Liver (tissue), 8 donors: ENCODE measurements at regions not wholly inside any gene's neighbourhood (a gene's known extent, or its start where the extent isn't known, plus 50 kb on each side); places are given as distances from the start of the nearest gene placed in this dataset.

ENCODE experiments used
- DNase-seq: peaks from one replicate; pipeline ENCODE4 v3.0.0-alpha.2; 2017; ENCODE audit warnings: low spot score
- H3K27ac ChIP-seq, 2 donors: one replicate each; pipeline ENCODE4 v1.7.0; 2013; ENCODE audit warnings: inconsistent platforms in 2 of 2, low read length in 2 of 2, control low read depth in 1 of 2, low read depth in 1 of 2, mild to moderate bottlenecking in 1 of 2
- H3K27me3 ChIP-seq, 4 donors: one replicate each; pipeline versions ENCODE4 v1.6.1 to v1.7.0; 2013; ENCODE audit warnings: low read length in 3 of 4, inconsistent platforms in 1 of 4, mild to moderate bottlenecking in 1 of 4, moderate library complexity in 1 of 4; ENCODE audit not compliant: control insufficient read depth in 4 of 4, insufficient read depth in 4 of 4
- H3K36me3 ChIP-seq, 4 donors: one replicate each; pipeline versions ENCODE4 v1.6.1 to v1.7.0; 2013; ENCODE audit warnings: low read length in 3 of 4, mild to moderate bottlenecking in 3 of 4, low read depth in 1 of 4, moderate library complexity in 1 of 4; ENCODE audit not compliant: control insufficient read depth in 4 of 4, insufficient read depth in 3 of 4
- H3K4me1 ChIP-seq, 4 donors: one replicate each; pipeline versions ENCODE4 v1.6.1 to v1.7.0; 2013; ENCODE audit warnings: low read length in 3 of 4, mild to moderate bottlenecking in 3 of 4, moderate library complexity in 1 of 4; ENCODE audit not compliant: control insufficient read depth in 4 of 4, insufficient read depth in 4 of 4
- H3K4me3 ChIP-seq, 3 donors: one replicate each; pipeline versions ENCODE4 v1.6.1 to v1.7.0; 2013; ENCODE audit warnings: low read length in 3 of 3, control low read depth in 1 of 3, low read depth in 1 of 3, mild to moderate bottlenecking in 1 of 3
- H3K9ac ChIP-seq, 2 donors: one replicate each; pipeline ENCODE4 v1.7.0; 2013; ENCODE audit warnings: low read length in 2 of 2, mild to moderate bottlenecking in 2 of 2, moderate library complexity in 2 of 2, control low read depth in 1 of 2, low read depth in 1 of 2
- H3K9me3 ChIP-seq, 4 donors: one replicate each; pipeline versions ENCODE4 v1.6.1 to v1.7.0; 2013; ENCODE audit warnings: low read length in 3 of 4; ENCODE audit not compliant: control insufficient read depth in 4 of 4
- EGR1 ChIP-seq, 2 donors: IDR thresholded peaks; 2 replicates each; pipeline ENCODE4 v1.6.1; 2016 to 2018; ENCODE audit warnings: antibody characterized with exemption in 2 of 2, low read depth in 2 of 2
- FOXA1 ChIP-seq: IDR thresholded peaks from 2 replicates; pipeline ENCODE4 v1.6.1; 2016; ENCODE audit warnings: antibody characterized with exemption
- GABPA ChIP-seq, 2 donors: IDR thresholded peaks in 1 of 2; conservative IDR thresholded peaks in 1 of 2; 2 replicates each; pipeline ENCODE4 v1.6.1; 2016; ENCODE audit warnings: antibody characterized with exemption in 2 of 2, mild to moderate bottlenecking in 1 of 2, moderate library complexity in 1 of 2
- HNF4A ChIP-seq, 2 donors: conservative IDR thresholded peaks; 2 replicates each; pipeline ENCODE4 v1.6.1; 2016; ENCODE audit warnings: antibody characterized with exemption in 2 of 2, mild to moderate bottlenecking in 2 of 2
- HNF4G ChIP-seq: IDR thresholded peaks from 2 replicates; pipeline ENCODE4 v1.6.1; 2016; ENCODE audit warnings: antibody characterized with exemption
- JUND ChIP-seq, 2 donors: IDR thresholded peaks; 2 replicates each; pipeline ENCODE4 v1.6.1; 2016; ENCODE audit warnings: antibody characterized with exemption in 2 of 2
- NR2F2 ChIP-seq: IDR thresholded peaks from 2 replicates; pipeline ENCODE4 v1.6.1; 2016; ENCODE audit warnings: antibody characterized with exemption
- RAD21 ChIP-seq, 2 donors: IDR thresholded peaks; 2 replicates each; pipeline ENCODE4 v1.6.1; 2016; ENCODE audit warnings: antibody characterized with exemption in 2 of 2, mild to moderate bottlenecking in 2 of 2
- RXRA ChIP-seq, 2 donors: IDR thresholded peaks; 2 replicates each; pipeline ENCODE4 v1.6.1; 2017 to 2018; ENCODE audit warnings: antibody characterized with exemption in 2 of 2, mild to moderate bottlenecking in 1 of 2
- TAF1 ChIP-seq: conservative IDR thresholded peaks from 2 replicates; pipeline ENCODE4 v1.6.1; 2016; ENCODE audit warnings: antibody characterized with exemption, mild to moderate bottlenecking
- YY1 ChIP-seq: IDR thresholded peaks from 2 replicates; pipeline ENCODE4 v1.6.1; 2016; ENCODE audit warnings: antibody characterized with exemption, mild to moderate bottlenecking
- WGBS: extraction: QIAGEN DNeasy Blood & Tissue Kit; methylation state at CpG from one replicate; pipeline ENCODE4 v1.1.7; 2013; 5-methylcytosine and 5-hydroxymethylcytosine counted together
- TF ChIP-seq, protein P1 (sequence below): IDR thresholded peaks from 2 replicates; pipeline ENCODE4 v1.6.1; 2016; ENCODE audit warnings: antibody characterized with exemption
- TF ChIP-seq, protein P2 (sequence below): IDR thresholded peaks from 2 replicates; pipeline ENCODE4 v1.6.1; 2016; ENCODE audit warnings: antibody characterized with exemption
- TF ChIP-seq, protein P3 (sequence below): IDR thresholded peaks from 2 replicates; pipeline ENCODE4 v1.6.1; 2016; ENCODE audit warnings: antibody characterized with exemption
- TF ChIP-seq, protein P4 (sequence below): IDR thresholded peaks from 2 replicates; pipeline ENCODE4 v1.6.1; 2016; ENCODE audit warnings: antibody characterized with exemption, mild to moderate bottlenecking
- TF ChIP-seq, protein P5 (sequence below): fragments of 150-350 bp; IDR thresholded peaks from 2 replicates; pipeline ENCODE4 v1.5.1; 2017; ENCODE audit warnings: improper control_type of control experiment, low read depth, low read length; ENCODE audit not compliant: missing input control
- donor health status: healthy.
- donor health status: healthy.
- donor health status: healthy.
- donor health status: healthy.
- donor health status: healthy.

DNA sequence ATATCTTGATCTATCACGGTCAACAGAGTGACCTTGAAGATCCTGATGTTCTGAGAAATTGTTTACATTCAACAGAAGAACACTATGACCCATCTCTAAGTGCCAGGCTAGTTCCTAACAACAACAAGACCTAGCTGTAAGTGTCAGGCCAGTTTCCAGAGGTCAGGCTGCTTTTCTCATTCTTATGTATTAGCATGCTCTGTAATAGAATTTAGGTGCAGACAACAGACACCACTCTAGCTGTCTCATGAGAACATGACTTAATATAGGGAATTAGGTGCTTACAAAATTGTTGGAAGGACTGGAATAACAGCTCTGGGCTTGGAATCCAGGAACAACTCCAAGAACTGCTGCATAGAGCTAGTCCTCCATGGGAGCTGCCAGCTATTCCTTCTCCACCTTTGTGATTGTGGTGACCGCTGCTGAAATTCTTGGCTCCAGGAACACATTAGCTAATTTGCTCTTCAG lies 138.7 kb downstream of the SNX18 start:
- TF ChIP-seq, protein P1, sequence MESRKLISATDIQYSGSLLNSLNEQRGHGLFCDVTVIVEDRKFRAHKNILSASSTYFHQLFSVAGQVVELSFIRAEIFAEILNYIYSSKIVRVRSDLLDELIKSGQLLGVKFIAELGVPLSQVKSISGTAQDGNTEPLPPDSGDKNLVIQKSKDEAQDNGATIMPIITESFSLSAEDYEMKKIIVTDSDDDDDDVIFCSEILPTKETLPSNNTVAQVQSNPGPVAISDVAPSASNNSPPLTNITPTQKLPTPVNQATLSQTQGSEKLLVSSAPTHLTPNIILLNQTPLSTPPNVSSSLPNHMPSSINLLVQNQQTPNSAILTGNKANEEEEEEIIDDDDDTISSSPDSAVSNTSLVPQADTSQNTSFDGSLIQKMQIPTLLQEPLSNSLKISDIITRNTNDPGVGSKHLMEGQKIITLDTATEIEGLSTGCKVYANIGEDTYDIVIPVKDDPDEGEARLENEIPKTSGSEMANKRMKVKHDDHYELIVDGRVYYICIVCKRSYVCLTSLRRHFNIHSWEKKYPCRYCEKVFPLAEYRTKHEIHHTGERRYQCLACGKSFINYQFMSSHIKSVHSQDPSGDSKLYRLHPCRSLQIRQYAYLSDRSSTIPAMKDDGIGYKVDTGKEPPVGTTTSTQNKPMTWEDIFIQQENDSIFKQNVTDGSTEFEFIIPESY: no peak
- TF ChIP-seq, protein P2, sequence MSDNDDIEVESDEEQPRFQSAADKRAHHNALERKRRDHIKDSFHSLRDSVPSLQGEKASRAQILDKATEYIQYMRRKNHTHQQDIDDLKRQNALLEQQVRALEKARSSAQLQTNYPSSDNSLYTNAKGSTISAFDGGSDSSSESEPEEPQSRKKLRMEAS: no peak
- no peak for TF ChIP-seq YY1
- TF ChIP-seq FOXA1: no peak
- no peak for TF ChIP-seq RAD21 (IDR thresholded peaks at IDR 0.05)
- no peak for TF ChIP-seq TAF1
- no peak for TF ChIP-seq JUND (IDR thresholded peaks at IDR 0.05)
- TF ChIP-seq EGR1 (IDR thresholded peaks at IDR 0.05; ENCODE audit: low read depth in 2 of 2): no peak
- TF ChIP-seq GABPA (IDR thresholded peaks at IDR 0.05 in 1 of 2, conservative IDR thresholded peaks at IDR 0.05 in 1 of 2): no peak
- no peak for TF ChIP-seq NR2F2
- no peak overlapping the region for H3K27ac ChIP-seq
- no peaks in the 10 kb centered on the region for H3K36me3 ChIP-seq
- no peaks in the 10 kb centered on the region for H3K9me3 ChIP-seq
- no peak for DNase-seq
- WGBS: 73% methylated on average over 2 of the region's 2 CpGs
- no peaks in the 10 kb centered on the region for H3K27me3 ChIP-seq
- no peak overlapping the region for H3K9ac ChIP-seq
- peaks cover 0 to 8% (median 0%) of the 10 kb centered on the region in 4 donors for H3K4me1 ChIP-seq
- H3K4me3 ChIP-seq: no peak overlapping the region

DNA sequence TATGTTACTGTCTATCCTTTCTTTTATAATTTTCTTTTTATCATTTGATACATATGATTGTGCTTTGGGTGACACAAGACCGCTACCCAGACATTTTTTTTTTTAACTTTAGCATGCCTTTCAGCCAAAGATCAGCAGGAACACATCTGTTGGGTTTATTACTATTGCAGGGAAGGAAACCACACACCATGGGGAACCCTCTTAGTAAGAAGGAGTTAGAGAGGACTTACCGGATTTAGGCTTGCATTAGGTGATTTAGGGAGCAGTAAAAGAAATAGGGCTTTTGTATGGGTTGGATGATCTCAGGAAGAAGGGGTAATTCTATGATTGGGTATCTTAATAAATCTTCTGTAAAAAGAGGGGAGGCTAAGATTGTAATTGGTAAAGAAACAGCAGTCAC lies 138.2 kb downstream of the SNX18 start:
- Histone ChIP-seq H3K9me3 (no peaks in the 10 kb centered on the region), H3K9ac (no peak overlapping the region), H3K4me1 (peaks cover 0 to 11% (median 0%) of the 10 kb centered on the region in 4 donors), H3K4me3 (no peak overlapping the region), H3K36me3 (no peaks in the 10 kb centered on the region), H3K27ac (no peak overlapping the region), H3K27me3 (no peaks in the 10 kb centered on the region)
- DNase-seq: no peak
- TF ChIP-seq HNF4A (conservative IDR thresholded peaks at IDR 0.05) (no peak), RAD21 (IDR thresholded peaks at IDR 0.05) (no peak), EGR1 (IDR thresholded peaks at IDR 0.05; ENCODE audit: low read depth in 2 of 2) (no peak), RXRA (IDR thresholded peaks at IDR 0.05) (no peak), YY1 (no peak), NR2F2 (no peak), HNF4G (no peak), JUND (IDR thresholded peaks at IDR 0.05) (no peak), TAF1 (no peak)
- TF ChIP-seq, protein P2: no peak
- TF ChIP-seq, protein P3, sequence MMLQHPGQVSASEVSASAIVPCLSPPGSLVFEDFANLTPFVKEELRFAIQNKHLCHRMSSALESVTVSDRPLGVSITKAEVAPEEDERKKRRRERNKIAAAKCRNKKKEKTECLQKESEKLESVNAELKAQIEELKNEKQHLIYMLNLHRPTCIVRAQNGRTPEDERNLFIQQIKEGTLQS: no peak
- 93% methylated on average over 2 of the region's 2 CpGs for WGBS

DNA sequence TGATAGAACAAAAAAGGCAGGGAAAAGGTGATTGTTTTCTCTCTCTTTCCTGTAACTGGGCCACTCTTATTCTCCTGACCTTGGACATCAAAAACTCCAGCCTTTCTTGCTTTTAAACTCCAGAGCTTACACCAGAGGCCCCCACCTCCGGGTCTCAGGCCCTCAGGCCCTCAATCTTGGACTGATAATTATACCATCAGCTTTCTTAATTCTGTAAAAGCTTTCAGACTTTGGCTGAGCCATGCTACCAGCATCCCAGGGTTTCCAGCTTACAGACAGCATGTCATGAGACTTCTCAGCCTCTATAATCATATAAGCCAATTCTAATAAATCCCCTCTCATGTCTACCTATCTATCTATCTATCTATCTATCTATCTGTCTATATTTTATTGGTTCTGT lies 137.7 kb downstream of the SNX18 start:
- 93% methylated on average over 1 of the region's 1 CpG for WGBS
- H3K9me3 ChIP-seq: no peaks in the 10 kb centered on the region
- no peak for TF ChIP-seq RAD21 (IDR thresholded peaks at IDR 0.05)
- no peak for TF ChIP-seq NR2F2
- no peak for TF ChIP-seq EGR1 (IDR thresholded peaks at IDR 0.05; ENCODE audit: low read depth in 2 of 2)
- TF ChIP-seq, protein P2: no peak
- TF ChIP-seq, protein P3: no peak
- TF ChIP-seq, protein P4, sequence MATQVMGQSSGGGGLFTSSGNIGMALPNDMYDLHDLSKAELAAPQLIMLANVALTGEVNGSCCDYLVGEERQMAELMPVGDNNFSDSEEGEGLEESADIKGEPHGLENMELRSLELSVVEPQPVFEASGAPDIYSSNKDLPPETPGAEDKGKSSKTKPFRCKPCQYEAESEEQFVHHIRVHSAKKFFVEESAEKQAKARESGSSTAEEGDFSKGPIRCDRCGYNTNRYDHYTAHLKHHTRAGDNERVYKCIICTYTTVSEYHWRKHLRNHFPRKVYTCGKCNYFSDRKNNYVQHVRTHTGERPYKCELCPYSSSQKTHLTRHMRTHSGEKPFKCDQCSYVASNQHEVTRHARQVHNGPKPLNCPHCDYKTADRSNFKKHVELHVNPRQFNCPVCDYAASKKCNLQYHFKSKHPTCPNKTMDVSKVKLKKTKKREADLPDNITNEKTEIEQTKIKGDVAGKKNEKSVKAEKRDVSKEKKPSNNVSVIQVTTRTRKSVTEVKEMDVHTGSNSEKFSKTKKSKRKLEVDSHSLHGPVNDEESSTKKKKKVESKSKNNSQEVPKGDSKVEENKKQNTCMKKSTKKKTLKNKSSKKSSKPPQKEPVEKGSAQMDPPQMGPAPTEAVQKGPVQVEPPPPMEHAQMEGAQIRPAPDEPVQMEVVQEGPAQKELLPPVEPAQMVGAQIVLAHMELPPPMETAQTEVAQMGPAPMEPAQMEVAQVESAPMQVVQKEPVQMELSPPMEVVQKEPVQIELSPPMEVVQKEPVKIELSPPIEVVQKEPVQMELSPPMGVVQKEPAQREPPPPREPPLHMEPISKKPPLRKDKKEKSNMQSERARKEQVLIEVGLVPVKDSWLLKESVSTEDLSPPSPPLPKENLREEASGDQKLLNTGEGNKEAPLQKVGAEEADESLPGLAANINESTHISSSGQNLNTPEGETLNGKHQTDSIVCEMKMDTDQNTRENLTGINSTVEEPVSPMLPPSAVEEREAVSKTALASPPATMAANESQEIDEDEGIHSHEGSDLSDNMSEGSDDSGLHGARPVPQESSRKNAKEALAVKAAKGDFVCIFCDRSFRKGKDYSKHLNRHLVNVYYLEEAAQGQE: no peak
- no peak for TF ChIP-seq TAF1
- TF ChIP-seq, protein P5, sequence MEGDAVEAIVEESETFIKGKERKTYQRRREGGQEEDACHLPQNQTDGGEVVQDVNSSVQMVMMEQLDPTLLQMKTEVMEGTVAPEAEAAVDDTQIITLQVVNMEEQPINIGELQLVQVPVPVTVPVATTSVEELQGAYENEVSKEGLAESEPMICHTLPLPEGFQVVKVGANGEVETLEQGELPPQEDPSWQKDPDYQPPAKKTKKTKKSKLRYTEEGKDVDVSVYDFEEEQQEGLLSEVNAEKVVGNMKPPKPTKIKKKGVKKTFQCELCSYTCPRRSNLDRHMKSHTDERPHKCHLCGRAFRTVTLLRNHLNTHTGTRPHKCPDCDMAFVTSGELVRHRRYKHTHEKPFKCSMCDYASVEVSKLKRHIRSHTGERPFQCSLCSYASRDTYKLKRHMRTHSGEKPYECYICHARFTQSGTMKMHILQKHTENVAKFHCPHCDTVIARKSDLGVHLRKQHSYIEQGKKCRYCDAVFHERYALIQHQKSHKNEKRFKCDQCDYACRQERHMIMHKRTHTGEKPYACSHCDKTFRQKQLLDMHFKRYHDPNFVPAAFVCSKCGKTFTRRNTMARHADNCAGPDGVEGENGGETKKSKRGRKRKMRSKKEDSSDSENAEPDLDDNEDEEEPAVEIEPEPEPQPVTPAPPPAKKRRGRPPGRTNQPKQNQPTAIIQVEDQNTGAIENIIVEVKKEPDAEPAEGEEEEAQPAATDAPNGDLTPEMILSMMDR: no peak
- no peak overlapping the region for H3K9ac ChIP-seq
- peaks cover 0 to 11% (median 0%) of the 10 kb centered on the region in 4 donors for H3K4me1 ChIP-seq
- H3K27me3 ChIP-seq: no peaks in the 10 kb centered on the region
- DNase-seq: no peak
- H3K27ac ChIP-seq: no peak overlapping the region
- H3K36me3 ChIP-seq: no peaks in the 10 kb centered on the region
- no peak overlapping the region for H3K4me3 ChIP-seq
